C4-2B (cell line): ENCODE measurements at regions not wholly inside any gene's neighbourhood (a gene's known extent, or its start where the extent isn't known, plus 50 kb on each side); places are given as distances from the start of the nearest gene placed in this dataset.

Source experiments
- ZFX ChIP-seq: fragments of 450-650 bp; IDR thresholded peaks from 2 replicates; pipeline ENCODE4 v1.6.1; 2017
- TF ChIP-seq, protein P1 (sequence below): fragments of 450-650 bp; conservative IDR thresholded peaks from 2 replicates; pipeline ENCODE4 v1.5.1; 2017; ENCODE audit warnings: mild to moderate bottlenecking

DNA sequence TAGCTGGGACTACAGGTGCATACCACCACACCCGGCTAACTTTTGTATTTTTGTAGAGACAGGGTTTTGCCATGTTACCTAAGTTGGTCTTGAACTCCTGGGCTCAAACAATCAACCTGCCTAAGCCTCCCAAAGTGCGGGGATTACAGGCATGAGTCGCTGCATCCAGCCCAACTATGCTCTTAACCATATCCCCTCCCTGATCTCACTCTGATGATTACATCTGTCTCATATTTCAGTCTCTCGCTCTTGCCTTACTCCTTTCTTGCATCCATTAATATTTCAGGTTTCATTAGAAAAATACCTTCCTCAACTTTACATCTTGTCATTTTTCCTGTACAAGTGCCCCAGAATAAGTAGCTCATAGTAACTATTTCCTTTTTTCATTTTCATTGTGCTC, 61.0 kb upstream of the BASP1 start:
- TF ChIP-seq, protein P1, sequence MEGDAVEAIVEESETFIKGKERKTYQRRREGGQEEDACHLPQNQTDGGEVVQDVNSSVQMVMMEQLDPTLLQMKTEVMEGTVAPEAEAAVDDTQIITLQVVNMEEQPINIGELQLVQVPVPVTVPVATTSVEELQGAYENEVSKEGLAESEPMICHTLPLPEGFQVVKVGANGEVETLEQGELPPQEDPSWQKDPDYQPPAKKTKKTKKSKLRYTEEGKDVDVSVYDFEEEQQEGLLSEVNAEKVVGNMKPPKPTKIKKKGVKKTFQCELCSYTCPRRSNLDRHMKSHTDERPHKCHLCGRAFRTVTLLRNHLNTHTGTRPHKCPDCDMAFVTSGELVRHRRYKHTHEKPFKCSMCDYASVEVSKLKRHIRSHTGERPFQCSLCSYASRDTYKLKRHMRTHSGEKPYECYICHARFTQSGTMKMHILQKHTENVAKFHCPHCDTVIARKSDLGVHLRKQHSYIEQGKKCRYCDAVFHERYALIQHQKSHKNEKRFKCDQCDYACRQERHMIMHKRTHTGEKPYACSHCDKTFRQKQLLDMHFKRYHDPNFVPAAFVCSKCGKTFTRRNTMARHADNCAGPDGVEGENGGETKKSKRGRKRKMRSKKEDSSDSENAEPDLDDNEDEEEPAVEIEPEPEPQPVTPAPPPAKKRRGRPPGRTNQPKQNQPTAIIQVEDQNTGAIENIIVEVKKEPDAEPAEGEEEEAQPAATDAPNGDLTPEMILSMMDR: no peak
- TF ChIP-seq ZFX: no peak
